ENCODE measurements at regions not wholly inside any gene's neighbourhood (a gene's known extent, or its start where the extent isn't known, plus 50 kb on each side); places are given as distances from the start of the nearest gene placed in this dataset.

- H3K4me1 ChIP-seq, result no peaks in the 10 kb centered on the region
- no peaks in the 10 kb centered on the region for H3K27me3 ChIP-seq
- no peak overlapping the region for H3K4me3 ChIP-seq
- no peak for DNase-seq (ENCODE audit: low spot score)
- no peaks in the 10 kb centered on the region for H3K36me3 ChIP-seq
- no peaks in the 10 kb centered on the region for H3K9me3 ChIP-seq
- no peak for TF ChIP-seq CTCF (IDR thresholded peaks at IDR 0.05)
- H3K27ac ChIP-seq, result no peak overlapping the region
These were observed 121.8 kb upstream of the SLC35B3 start for GRCh38 chr6:8557014-8557748.

- TF ChIP-seq CTCF (IDR thresholded peaks at IDR 0.05), result no peak
- H3K4me1 ChIP-seq, result no peaks in the 10 kb centered on the region
- H3K36me3 ChIP-seq, result no peaks in the 10 kb centered on the region
- H3K9me3 ChIP-seq, result no peaks in the 10 kb centered on the region
- no peak overlapping the region for H3K27ac ChIP-seq
- no peak overlapping the region for H3K4me3 ChIP-seq
- H3K27me3 ChIP-seq, result no peaks in the 10 kb centered on the region
- no peak for DNase-seq (ENCODE audit: low spot score)
These were observed 121.1 kb upstream of the SLC35B3 start for GRCh38 chr6:8556370-8557013.

- no peak for DNase-seq (ENCODE audit: low spot score)
- Histone ChIP-seq H3K9me3 (no peaks in the 10 kb centered on the region), H3K27ac (no peak overlapping the region), H3K36me3 (no peaks in the 10 kb centered on the region), H3K4me3 (no peak overlapping the region), H3K4me1 (no peaks in the 10 kb centered on the region), H3K27me3 (no peaks in the 10 kb centered on the region)
- no peak for TF ChIP-seq CTCF (IDR thresholded peaks at IDR 0.05)
These were observed 116.6 kb upstream of the SLC35B3 start for GRCh38 chr6:8551993-8552392.

- Histone ChIP-seq H3K27me3 (no peaks in the 10 kb centered on the region), H3K9me3 (no peaks in the 10 kb centered on the region), H3K27ac (no peak overlapping the region), H3K4me3 (no peak overlapping the region), H3K4me1 (no peaks in the 10 kb centered on the region), H3K36me3 (no peaks in the 10 kb centered on the region)
- no peak for TF ChIP-seq CTCF (IDR thresholded peaks at IDR 0.05)
- DNase-seq (ENCODE audit: low spot score), result no peak
These were observed 116.0 kb upstream of the SLC35B3 start for GRCh38 chr6:8551386-8551785.

- Histone ChIP-seq H3K9me3 (no peaks in the 10 kb centered on the region), H3K4me3 (no peak overlapping the region), H3K27me3 (no peaks in the 10 kb centered on the region), H3K27ac (no peak overlapping the region), H3K36me3 (no peaks in the 10 kb centered on the region), H3K4me1 (no peaks in the 10 kb centered on the region)
- DNase-seq (ENCODE audit: low spot score), result no peak
- no peak for TF ChIP-seq CTCF (IDR thresholded peaks at IDR 0.05)
These were observed 113.9 kb upstream of the SLC35B3 start for GRCh38 chr6:8549074-8549790.
